ENCODE measurements at regions not wholly inside any gene's neighbourhood (a gene's known extent, or its start where the extent isn't known, plus 50 kb on each side); places are given as distances from the start of the nearest gene placed in this dataset.

DNA sequence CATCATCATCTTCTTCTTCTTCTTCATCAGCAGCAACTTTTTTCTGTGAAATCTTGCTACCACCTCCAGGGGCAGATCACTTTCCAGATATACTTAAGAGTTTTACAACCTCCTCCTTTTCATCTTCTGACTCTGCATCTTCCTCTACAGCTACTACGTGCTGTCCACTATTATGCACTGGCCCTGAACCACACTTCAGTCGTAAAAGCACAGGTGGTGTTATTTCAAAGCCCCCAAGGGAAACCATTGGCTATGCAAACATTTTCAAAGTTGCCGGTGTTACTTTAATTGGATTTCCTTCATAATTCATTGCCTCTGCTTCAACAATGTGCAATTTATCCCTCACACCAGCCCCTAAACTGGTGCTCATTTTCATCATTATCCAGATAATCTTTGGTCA lies 75.0 kb downstream of the POLR1D start:
- no peak overlapping the region for H3K4me3 ChIP-seq (ENCODE audit: low read depth, low read length)
- H3K27me3 ChIP-seq (ENCODE audit: control insufficient read depth, insufficient read depth, low read length): no peaks in the 10 kb centered on the region
- TF ChIP-seq, protein P1, sequence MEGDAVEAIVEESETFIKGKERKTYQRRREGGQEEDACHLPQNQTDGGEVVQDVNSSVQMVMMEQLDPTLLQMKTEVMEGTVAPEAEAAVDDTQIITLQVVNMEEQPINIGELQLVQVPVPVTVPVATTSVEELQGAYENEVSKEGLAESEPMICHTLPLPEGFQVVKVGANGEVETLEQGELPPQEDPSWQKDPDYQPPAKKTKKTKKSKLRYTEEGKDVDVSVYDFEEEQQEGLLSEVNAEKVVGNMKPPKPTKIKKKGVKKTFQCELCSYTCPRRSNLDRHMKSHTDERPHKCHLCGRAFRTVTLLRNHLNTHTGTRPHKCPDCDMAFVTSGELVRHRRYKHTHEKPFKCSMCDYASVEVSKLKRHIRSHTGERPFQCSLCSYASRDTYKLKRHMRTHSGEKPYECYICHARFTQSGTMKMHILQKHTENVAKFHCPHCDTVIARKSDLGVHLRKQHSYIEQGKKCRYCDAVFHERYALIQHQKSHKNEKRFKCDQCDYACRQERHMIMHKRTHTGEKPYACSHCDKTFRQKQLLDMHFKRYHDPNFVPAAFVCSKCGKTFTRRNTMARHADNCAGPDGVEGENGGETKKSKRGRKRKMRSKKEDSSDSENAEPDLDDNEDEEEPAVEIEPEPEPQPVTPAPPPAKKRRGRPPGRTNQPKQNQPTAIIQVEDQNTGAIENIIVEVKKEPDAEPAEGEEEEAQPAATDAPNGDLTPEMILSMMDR (IDR thresholded peaks at IDR 0.05; ENCODE audit: insufficient read depth, low read length, poor library complexity, severe bottlenecking): no peak
- no peaks in the 10 kb centered on the region for H3K36me3 ChIP-seq (ENCODE audit: control insufficient read depth, insufficient read depth, low read length)
- no peak for DNase-seq (ENCODE audit: low read depth)

DNA sequence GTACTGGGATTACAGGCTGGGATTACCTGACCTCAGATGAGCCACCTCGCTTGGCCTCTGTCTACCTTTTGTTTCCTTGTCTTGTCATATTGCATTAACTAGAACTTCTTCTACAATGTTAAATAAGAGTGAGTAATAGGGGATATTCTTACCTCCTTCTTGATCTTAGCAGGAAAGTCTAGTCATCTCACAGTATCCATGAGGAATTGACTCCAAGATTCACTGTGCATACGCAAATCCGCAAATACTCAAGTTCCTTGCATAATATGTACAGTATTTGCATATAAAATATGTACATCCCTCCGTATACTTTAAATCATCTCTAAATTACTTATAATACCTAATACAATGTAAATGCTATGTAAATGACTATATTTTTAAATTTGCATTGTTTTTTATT lies 78.3 kb downstream of the POLR1D start:
- DNase-seq (ENCODE audit: low read depth): no peak
- TF ChIP-seq, protein P1 (IDR thresholded peaks at IDR 0.05; ENCODE audit: insufficient read depth, low read length, poor library complexity, severe bottlenecking): no peak
- H3K27me3 ChIP-seq (ENCODE audit: control insufficient read depth, insufficient read depth, low read length): no peaks in the 10 kb centered on the region

DNA sequence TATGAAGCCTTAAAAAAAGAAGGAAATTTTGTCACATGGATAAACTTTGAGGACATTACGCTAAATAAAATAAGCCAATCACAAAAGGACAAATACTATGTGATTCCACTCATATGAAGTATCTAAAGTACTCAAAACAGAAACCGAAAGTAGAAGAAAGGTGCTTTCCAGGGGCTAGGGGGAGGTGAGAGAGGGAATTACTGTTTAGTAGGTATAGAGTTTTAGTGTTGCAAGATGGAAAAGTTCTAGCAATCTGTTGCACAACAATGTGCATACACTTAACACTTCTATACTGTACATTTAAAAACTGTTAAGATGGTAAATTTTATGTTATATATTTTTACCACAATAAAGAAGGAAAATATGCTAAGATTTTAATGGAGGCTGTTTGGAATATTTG lies 83.0 kb downstream of the POLR1D start:
- no peak overlapping the region for H3K4me3 ChIP-seq (ENCODE audit: low read depth, low read length)
- DNase-seq (ENCODE audit: low read depth): no peak
- H3K36me3 ChIP-seq (ENCODE audit: control insufficient read depth, insufficient read depth, low read length): no peaks in the 10 kb centered on the region
- peaks cover 2% of the 10 kb centered on the region for H3K27me3 ChIP-seq (ENCODE audit: control insufficient read depth, insufficient read depth, low read length)
- TF ChIP-seq, protein P1 (IDR thresholded peaks at IDR 0.05; ENCODE audit: insufficient read depth, low read length, poor library complexity, severe bottlenecking): no peak

More for the DNA sequence above, 78.3 kb downstream of the POLR1D start:
- Histone ChIP-seq H3K4me3 (ENCODE audit: low read depth, low read length) (no peak overlapping the region), H3K36me3 (ENCODE audit: control insufficient read depth, insufficient read depth, low read length) (no peaks in the 10 kb centered on the region)

DNA sequence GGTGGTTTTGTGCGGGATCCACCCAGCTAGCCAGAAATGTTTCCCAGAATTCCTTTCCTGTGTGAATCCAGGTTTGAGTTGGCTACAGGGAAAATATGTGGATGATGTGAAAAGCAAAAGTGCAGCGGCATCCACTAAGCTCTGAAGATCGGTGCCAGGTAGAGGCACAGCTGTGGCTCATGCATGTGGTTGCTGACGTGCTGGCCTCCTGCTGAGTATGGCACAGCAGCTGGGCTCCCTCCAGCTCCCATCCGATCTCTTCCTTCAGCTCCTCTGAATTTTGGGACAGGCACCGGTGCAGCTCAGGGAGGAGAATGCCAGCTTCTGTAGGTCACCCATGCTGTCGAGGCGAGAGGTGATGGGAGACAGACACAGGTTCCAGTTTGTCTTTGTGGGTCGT lies 84.0 kb upstream of the GSX1 start:
- TF ChIP-seq, protein P1 (IDR thresholded peaks at IDR 0.05; ENCODE audit: insufficient read depth, low read length, poor library complexity, severe bottlenecking): no peak
- Histone ChIP-seq H3K27me3 (ENCODE audit: control insufficient read depth, insufficient read depth, low read length) (peaks cover 2% of the 10 kb centered on the region), H3K4me3 (ENCODE audit: low read depth, low read length) (no peak overlapping the region), H3K36me3 (ENCODE audit: control insufficient read depth, insufficient read depth, low read length) (no peaks in the 10 kb centered on the region)
- DNase-seq (ENCODE audit: low read depth): no peak

DNA sequence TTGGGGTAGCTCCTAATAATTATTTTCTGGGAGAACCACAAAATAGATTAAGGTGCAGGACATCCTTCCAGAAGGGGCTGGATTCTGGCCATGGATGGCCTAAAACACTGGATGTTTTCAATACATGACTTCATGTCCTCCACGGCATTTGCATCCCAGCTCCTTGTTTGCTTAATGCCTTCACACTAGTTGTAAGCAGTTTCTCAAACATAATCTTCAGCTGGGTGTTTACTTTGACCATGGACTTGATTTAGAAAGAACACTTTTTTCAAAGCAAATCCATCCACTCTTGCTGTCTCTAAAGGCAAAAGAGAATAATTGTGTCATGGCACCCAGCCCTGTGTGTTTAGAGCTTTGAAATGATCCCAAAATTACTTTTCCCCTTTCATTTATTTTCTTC lies 82.5 kb upstream of the GSX1 start:
- TF ChIP-seq, protein P1 (IDR thresholded peaks at IDR 0.05; ENCODE audit: insufficient read depth, low read length, poor library complexity, severe bottlenecking): no peak
- H3K4me3 ChIP-seq (ENCODE audit: low read depth, low read length): no peak overlapping the region
- DNase-seq (ENCODE audit: low read depth): no peak
- H3K27me3 ChIP-seq (ENCODE audit: control insufficient read depth, insufficient read depth, low read length): peaks cover 2% of the 10 kb centered on the region
- H3K36me3 ChIP-seq (ENCODE audit: control insufficient read depth, insufficient read depth, low read length): no peaks in the 10 kb centered on the region

DNA sequence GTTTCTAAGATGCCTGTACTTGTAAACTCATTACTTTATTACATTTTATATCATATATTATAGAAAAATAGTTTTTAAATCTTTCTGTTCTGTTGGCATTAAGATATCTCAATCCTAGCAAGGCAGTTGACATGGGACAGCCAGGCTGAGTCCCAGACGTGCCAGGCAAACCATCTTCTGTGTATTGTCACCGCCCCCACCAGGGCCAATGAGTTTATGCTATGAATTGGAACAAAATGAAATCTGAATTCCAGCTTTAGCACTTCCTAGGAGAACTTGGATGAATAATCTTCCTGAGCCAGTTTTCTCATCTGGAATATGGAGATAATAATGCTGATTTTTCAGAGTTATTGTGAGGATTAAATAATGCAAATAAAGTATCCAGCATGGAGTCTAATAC lies 79.9 kb upstream of the GSX1 start:
- no peak for DNase-seq (ENCODE audit: low read depth)
- H3K27me3 ChIP-seq (ENCODE audit: control insufficient read depth, insufficient read depth, low read length): peaks cover 2% of the 10 kb centered on the region
- H3K4me3 ChIP-seq (ENCODE audit: low read depth, low read length): no peak overlapping the region
- H3K36me3 ChIP-seq (ENCODE audit: control insufficient read depth, insufficient read depth, low read length): no peaks in the 10 kb centered on the region
- TF ChIP-seq, protein P1 (IDR thresholded peaks at IDR 0.05; ENCODE audit: insufficient read depth, low read length, poor library complexity, severe bottlenecking): peak; percentile 15

All from kidney epithelial cell (primary cell).